GM19025 (cell line): ENCODE measurements at regions not wholly inside any gene's neighbourhood (a gene's known extent, or its start where the extent isn't known, plus 50 kb on each side); places are given as distances from the start of the nearest gene placed in this dataset.
"Not testable (repeated sequence)": the region's sequence is repeated elsewhere in the genome, so short reads cannot be mapped to it uniquely, and the experiment has no call there.

Source experiments
- ATAC-seq: cut with Tn5 transposase; IDR thresholded peaks from one replicate; pipeline ENCODE4 v1.9.1; 2021; ENCODE audit warnings: mild to moderate bottlenecking, low read depth, moderate library complexity; ENCODE audit not compliant: unreplicated experiment

- no peak for ATAC-seq
These were observed 55.5 kb downstream of the TPBG start for GRCh38 chr6:82419132-82419581.

DNA sequence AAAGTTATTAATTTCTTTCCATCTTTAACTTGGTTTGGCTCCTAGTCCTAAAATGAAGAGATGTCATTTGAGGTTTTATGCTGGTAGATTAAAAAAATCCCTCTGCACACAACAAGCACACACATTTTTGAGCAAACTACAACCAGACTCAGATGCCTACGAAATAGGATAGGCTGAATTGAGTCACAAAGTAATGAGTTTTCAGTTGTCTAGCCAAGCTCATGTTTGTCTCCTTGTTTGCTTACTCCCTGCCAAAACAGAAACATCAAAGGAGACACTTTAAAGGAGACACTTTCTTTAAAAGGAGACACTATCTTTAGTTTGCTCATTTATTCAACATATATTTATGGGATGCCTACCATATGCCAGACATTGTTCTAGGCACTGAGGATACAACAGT is 56.2 kb downstream of the TPBG start:
- ATAC-seq: no peak

- ATAC-seq: no peak
These were observed 67.0 kb downstream of the TPBG start for GRCh38 chr6:82430611-82431010.

- no peak for ATAC-seq
These were observed 73.1 kb downstream of the TPBG start for GRCh38 chr6:82436740-82437139.

DNA sequence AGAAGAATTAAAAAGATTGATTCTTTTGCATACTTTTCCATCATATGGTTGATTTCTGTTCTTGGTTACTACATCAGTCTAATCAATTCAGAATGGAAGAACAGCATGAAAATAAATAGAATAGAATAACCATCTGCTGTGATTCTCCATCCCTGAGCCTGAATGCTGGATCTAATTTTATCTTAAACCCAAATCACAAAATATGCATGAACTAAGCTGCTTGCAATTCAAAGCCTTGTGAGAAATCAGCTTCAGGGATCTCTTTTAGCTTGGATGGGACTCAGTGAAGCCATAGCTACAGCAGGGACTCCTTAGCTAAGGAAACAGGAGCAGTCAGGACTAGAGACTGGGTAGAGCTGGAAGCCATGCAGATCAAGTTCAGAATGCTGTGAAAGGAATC is 74.1 kb downstream of the TPBG start:
- no peak for ATAC-seq

DNA sequence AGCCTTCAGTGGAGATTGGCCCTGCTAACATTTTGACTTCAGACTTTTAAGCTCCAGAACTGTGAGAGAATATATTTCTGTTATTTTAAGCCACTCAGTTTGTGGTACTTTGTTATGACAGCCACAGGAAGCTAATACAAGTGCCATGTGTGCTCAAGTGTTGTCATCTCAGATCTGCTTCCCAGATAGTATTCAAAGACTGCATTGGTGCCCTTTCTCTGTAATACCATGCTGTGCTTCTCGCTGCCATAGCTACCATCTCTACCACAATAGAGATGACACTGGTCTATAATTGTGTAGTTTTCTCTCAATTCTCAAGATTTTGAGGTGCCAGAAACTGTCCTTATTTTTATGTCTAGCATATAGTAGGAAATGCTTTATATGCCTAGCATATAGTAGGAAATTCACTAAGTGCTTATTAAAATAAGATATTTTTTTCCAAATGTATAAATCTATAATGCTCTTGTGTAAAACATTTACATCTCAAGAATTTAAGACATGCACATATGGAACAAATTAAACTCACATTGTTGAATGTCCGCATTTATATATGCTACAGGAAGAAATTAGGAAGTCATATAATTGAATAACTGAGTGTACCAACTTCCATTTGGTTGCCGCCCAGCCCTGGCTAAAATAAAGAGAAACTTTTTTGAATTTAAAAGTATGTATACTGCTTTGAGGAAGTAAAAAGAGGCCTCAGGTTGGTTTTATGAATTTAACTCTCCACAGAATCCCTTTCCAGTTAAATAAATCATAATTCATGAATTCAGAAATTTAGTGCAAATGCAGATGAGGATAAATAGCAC is 77.6 kb downstream of the TPBG start:
- ATAC-seq: no peak

- ATAC-seq: no peak
These were observed 78.6 kb downstream of the TPBG start for GRCh38 chr6:82442061-82442719.

DNA sequence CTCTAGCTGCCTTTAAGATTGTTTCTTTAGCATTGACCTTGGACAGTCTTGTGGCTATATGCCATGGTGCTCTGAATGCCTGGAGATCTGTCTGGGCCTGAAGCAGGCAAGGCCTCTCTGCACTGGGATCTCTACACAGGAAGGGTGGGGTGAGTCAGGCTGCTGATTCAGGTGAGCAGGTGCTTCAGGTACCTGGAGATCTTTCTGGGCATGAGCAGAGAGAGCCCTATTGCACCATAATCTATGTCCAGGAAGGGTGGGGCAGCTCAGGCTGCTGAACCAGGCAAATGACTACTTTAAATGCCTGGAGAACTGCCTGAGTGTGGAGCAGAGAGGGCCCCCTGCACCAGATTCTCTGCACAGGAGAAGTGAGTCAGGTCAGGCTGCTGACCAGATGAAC is 94.5 kb downstream of the TPBG start:
- no peak for ATAC-seq

- ATAC-seq: no peak
These were observed 95.1 kb downstream of the TPBG start for GRCh38 chr6:82458705-82459104.

DNA sequence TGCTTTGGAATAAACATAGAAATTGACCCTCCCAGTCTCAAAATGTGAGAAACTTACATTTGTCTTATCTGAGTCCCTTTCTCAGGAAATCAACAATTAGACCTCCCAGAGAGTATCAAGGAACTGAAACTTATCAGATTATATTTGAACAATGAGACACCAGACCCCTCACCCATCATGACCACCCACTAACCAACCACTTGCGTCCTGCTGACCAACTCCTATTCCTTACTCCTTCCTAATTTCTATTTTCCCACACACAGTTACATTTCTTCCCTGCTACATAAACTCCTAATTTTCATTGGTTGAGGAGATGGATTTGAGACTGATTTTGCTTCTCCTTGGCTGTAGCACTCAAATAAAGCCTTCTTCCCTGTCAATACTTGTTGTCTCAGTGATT is 97.9 kb downstream of the TPBG start:
- no peak for ATAC-seq

GRCh38 chr6:82467338-82467737 is 103.7 kb downstream of the TPBG start:
- ATAC-seq: no peak

GRCh38 chr6:82470123-82470522 is 106.5 kb downstream of the TPBG start:
- not testable (repeated sequence) for ATAC-seq

GRCh38 chr6:82475106-82475505 is 111.5 kb downstream of the TPBG start:
- ATAC-seq: not testable (repeated sequence)

- no peak for ATAC-seq
These were observed 120.4 kb downstream of the TPBG start for GRCh38 chr6:82484001-82484400.

GRCh38 chr6:82484737-82485626 is 121.4 kb downstream of the TPBG start:
- ATAC-seq: no peak

GRCh38 chr6:82487895-82488294 is 124.3 kb downstream of the TPBG start:
- ATAC-seq: no peak

DNA sequence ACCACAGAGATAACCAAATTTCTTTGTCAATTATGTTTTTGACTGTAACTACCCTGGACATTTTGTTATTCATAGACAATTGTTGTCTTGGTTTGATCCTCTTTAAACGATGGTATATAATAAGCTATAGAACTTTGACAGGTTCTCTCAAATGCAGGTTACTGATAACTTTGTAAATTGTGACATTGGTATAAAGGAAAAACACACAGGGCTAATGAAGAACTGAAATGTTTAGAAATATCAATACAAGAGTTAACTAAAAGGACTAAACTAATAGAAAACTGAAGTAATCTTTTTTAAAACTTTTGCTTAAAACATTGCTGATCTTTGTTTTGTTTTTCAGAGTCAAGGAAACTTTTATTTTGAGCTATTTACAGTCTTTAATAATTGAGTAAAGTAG is 124.8 kb downstream of the TPBG start:
- ATAC-seq: no peak

DNA sequence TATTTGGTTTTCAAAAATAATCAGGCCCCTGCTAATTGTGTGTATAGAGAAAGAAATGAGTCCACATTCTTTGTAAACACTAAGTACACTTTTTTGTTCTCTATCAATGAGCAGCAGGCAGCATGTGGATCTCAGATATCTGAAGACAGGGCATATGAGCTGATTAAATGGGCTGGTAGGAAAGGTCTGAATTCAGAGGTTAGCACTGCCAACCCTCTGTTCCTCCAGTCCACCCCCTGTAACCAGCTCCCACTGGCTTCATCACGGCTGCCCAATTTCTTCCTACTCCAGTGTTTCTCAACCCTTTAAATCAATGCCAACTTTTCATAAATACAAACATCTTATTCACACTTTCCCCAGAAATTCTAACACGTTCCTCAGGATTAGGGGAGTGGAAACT is 128.5 kb downstream of the TPBG start:
- no peak for ATAC-seq

GRCh38 chr6:82493467-82493866 is 129.8 kb downstream of the TPBG start:
- no peak for ATAC-seq

GRCh38 chr6:82494367-82494766 is 130.8 kb downstream of the TPBG start:
- ATAC-seq: no peak

- ATAC-seq: not testable (repeated sequence)
These were observed 138.3 kb downstream of the TPBG start for GRCh38 chr6:82501901-82502300.
